Fibroblast of skin of left quadriceps (primary cell): ENCODE measurements at regions not wholly inside any gene's neighbourhood (a gene's known extent, or its start where the extent isn't known, plus 50 kb on each side); places are given as distances from the start of the nearest gene placed in this dataset.

Source experiments
- DNase-seq, 2 experiments: peaks; one replicate each; pipeline ENCODE4 v3.0.0-alpha.2; 2013; ENCODE audit warnings: low read depth in 2 of 2

GRCh38 chr11:116601814-116602636 lies 170.8 kb downstream of the BUD13 start:
- DNase-seq, result no peak

- DNase-seq, result no peak
Measured at GRCh38 chr11:116600930-116601329, 171.9 kb downstream of the BUD13 start.

- no peak for DNase-seq
Measured at GRCh38 chr11:116598556-116598955, 174.2 kb downstream of the BUD13 start.

- no peak for DNase-seq
Measured at GRCh38 chr11:116598036-116598435, 174.8 kb downstream of the BUD13 start.

- no peak for DNase-seq
Measured at GRCh38 chr11:116596346-116597260, 176.2 kb downstream of the BUD13 start.

GRCh38 chr11:116595305-116595880 lies 177.4 kb downstream of the BUD13 start:
- DNase-seq, result no peak

GRCh38 chr11:116590844-116591570 lies 181.8 kb downstream of the BUD13 start:
- no peak for DNase-seq

- DNase-seq, result no peak
Measured at GRCh38 chr11:116589402-116589801, 183.4 kb downstream of the BUD13 start.

- no peak for DNase-seq
Measured at GRCh38 chr11:116586392-116586791, 186.4 kb downstream of the BUD13 start.

GRCh38 chr11:116582571-116582970 lies 190.2 kb downstream of the BUD13 start:
- no peak for DNase-seq

GRCh38 chr11:116581349-116581748 lies 191.4 kb downstream of the BUD13 start:
- no peak for DNase-seq

GRCh38 chr11:116580799-116581198 lies 192.0 kb downstream of the BUD13 start:
- DNase-seq, result no peak

GRCh38 chr11:116579857-116580727 lies 192.7 kb downstream of the BUD13 start:
- DNase-seq, result no peak

- no peak for DNase-seq
Measured at GRCh38 chr11:116579031-116579653, 193.6 kb downstream of the BUD13 start.

GRCh38 chr11:116577956-116578355 lies 194.8 kb downstream of the BUD13 start:
- DNase-seq, result no peak

GRCh38 chr11:116577273-116577672 lies 195.5 kb downstream of the BUD13 start:
- no peak for DNase-seq

- DNase-seq, result no peak
Measured at GRCh38 chr11:116576526-116576925, 196.3 kb downstream of the BUD13 start.

GRCh38 chr11:116567721-116568242 lies 205.0 kb downstream of the BUD13 start:
- DNase-seq, result no peak

GRCh38 chr11:116563712-116564047 lies 209.1 kb downstream of the BUD13 start:
- DNase-seq, result no peak
